GM10248 (cell line): ENCODE measurements at regions not wholly inside any gene's neighbourhood (a gene's known extent, or its start where the extent isn't known, plus 50 kb on each side); places are given as distances from the start of the nearest gene placed in this dataset.
"Not testable (repeated sequence)": the region's sequence is repeated elsewhere in the genome, so short reads cannot be mapped to it uniquely, and the experiment has no call there.

Experiments
- CTCF ChIA-PET: fragments of 300-600 bp; sonication (Branson Sonifier 250); formaldehyde crosslinking; extraction: SDS; loops from one replicate; lab custom pipeline; 2021; ENCODE audit warnings: antibody characterized with exemption; lab: Yijun Ruan, JAX
- POLR2A ChIA-PET: fragments of 350-650 bp; sonication (Branson Sonifier 250); formaldehyde crosslinking; extraction: SDS; loops from one replicate; lab custom pipeline; 2020; ENCODE audit warnings: antibody characterized with exemption; lab: Yijun Ruan, JAX
- DNase-seq: peaks from one replicate; pipeline ENCODE4 v3.0.0; 2012; ENCODE audit errors: extremely low spot score
- TF ChIP-seq, protein P1 (sequence below): IDR thresholded peaks from 2 replicates; pipeline ENCODE4 v1.5.1; 2012; ENCODE audit warnings: mild to moderate bottlenecking, low read depth; ENCODE audit errors: extremely low read depth, missing control alignments, control extremely low read depth

DNA sequence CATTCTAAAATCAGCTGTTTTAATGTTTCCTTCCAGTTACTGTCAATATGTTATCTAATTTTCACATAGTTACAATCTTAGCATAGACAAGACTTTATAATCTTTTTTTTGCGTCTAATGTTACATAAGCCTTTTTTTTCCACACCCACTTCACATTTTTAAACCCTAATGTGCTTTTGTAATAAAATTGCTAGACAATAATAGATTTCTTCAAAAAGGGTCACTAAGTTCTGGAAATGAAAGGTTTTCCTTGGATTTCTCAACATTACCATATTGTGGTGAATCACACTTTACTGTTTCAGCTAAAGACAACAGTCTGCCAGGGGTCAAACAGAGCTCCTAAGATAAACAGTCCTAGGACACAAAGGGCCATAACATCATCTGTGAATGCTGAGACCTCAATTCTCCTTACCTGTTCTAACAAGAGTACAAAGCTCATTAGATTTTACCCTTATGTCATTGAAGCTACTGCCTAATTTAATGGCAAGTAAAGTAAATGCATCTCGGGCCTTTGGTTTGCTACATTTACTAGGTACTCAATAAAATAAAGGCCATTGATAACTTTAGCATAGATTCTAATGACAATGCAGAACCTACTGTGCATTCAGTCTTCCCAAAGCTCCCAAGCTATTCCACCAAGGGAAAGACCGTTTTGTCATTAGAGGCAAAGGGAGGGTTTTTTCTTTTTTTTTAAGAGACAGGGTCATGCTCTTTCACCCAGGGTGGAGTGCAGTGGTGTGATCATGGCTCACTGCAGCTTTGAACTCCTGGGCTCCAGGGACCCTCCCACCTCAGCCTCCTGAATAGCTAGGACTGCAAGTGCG lies 111.2 kb upstream of the SLC38A2 start:
- CTCF ChIA-PET, result interaction anchor here (1.1 to 1.6 kb wide), 4 partner anchors 9 to 15 kb away, joined by 3 to 9 read pairs (median 3); no protein-coding TSS in a partner anchor
- POLR2A ChIA-PET, result no interaction called here

DNA sequence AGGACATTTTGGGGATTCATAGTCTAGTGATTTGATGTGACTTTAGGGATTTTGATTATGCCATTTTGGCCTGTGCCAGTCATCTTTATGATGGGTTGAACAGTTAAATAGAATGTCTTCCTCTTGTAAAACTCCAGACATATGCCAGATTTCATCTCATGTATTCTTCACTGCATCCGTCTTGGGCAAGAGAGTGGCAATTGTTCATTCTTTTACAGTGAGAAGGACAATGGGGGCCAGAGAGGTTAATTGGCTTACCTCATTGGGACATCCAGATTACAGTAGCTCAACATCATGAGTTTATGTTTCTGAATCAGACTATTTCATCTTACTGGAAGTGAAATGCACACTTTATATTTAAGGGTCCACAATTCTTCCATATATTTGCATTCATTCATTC lies 108.2 kb upstream of the SLC38A2 start:
- POLR2A ChIA-PET, result no interaction called here
- DNase-seq, result no peak
- CTCF ChIA-PET, result interaction anchor here (1.1 to 1.4 kb wide), 3 partner anchors 16 to 409 kb away, joined by 3 to 4 read pairs (median 3); no protein-coding TSS in a partner anchor
- TF ChIP-seq, protein P1, sequence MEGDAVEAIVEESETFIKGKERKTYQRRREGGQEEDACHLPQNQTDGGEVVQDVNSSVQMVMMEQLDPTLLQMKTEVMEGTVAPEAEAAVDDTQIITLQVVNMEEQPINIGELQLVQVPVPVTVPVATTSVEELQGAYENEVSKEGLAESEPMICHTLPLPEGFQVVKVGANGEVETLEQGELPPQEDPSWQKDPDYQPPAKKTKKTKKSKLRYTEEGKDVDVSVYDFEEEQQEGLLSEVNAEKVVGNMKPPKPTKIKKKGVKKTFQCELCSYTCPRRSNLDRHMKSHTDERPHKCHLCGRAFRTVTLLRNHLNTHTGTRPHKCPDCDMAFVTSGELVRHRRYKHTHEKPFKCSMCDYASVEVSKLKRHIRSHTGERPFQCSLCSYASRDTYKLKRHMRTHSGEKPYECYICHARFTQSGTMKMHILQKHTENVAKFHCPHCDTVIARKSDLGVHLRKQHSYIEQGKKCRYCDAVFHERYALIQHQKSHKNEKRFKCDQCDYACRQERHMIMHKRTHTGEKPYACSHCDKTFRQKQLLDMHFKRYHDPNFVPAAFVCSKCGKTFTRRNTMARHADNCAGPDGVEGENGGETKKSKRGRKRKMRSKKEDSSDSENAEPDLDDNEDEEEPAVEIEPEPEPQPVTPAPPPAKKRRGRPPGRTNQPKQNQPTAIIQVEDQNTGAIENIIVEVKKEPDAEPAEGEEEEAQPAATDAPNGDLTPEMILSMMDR, result no peak

More for the DNA sequence above, 111.2 kb upstream of the SLC38A2 start:
- no peak for DNase-seq
- TF ChIP-seq, protein P1, result no peak

DNA sequence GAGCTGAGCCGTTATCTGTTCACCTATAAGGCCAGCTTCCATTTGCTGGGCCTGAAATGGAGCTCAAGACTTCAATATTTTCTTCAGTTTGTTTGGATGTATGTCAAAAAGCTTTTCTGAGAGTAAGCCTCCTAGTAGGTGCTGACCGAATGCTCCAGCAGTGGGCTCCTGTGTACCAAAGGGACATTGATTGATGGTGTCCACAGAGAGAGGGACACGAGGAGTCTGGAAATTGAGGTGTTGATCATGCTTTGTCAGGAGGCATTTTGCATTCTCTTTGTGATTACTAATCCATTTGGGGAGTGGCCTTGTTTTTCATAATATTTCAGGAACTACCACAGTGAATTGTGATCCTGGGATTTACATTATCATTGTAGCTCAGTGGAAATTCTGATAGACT lies 107.7 kb upstream of the SLC38A2 start:
- no peak for DNase-seq
- TF ChIP-seq, protein P1, result no peak
- POLR2A ChIA-PET, result no interaction called here
- CTCF ChIA-PET, result interaction anchor here (1.1 to 1.4 kb wide), 3 partner anchors 16 to 408 kb away, joined by 3 to 4 read pairs (median 3); no protein-coding TSS in a partner anchor

DNA sequence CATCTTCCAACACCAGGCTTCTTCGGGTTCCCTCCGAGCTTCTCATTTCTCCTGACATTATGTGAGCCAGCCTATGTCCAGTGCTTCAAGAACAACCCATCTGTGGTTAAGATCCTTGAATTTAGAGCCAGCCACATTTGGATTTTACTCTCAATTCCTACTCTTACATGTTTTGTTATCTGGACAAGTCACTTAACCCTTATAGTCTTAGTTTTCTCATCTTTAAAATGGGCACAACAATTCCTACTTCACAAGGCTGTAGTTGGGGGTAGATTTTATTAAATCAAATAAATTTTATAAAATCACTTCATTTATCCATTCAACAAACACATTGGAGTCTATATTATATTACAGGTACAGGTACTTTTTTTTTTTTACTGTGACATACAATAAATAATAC lies 105.5 kb upstream of the SLC38A2 start:
- TF ChIP-seq, protein P1, result no peak
- ChIA-PET CTCF (interaction anchor here (1.5 kb wide), 1 partner anchor 14 kb away, joined by 4 read pairs; no protein-coding TSS in a partner anchor), POLR2A (interaction anchor here (0.7 kb wide), 1 partner anchor 263 kb away, joined by 3 read pairs; no protein-coding TSS in a partner anchor)
- DNase-seq, result no peak

DNA sequence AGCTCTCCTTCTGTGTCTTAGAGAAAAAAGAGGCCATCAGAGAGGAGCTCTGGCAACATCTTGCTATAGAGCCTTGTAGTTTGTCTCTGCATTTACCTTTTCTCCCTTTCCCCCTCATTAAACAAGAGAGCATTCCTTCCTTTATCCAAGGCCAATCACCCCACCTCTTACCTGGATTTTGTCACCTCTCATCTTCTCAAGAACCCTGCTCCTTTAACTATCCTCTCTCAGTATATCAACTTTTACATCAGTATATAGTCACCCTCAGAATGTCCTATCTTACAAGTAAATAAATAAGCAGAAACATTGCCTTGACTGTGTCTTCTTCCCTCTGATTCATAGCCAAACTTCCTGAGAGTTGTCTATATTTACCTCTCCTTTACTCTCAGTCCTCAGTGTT lies 105.0 kb upstream of the SLC38A2 start:
- DNase-seq, result no peak
- TF ChIP-seq, protein P1, result no peak
- ChIA-PET CTCF (interaction anchor here (1.5 kb wide), 1 partner anchor 15 kb away, joined by 4 read pairs; no protein-coding TSS in a partner anchor), POLR2A (no interaction called here)

DNA sequence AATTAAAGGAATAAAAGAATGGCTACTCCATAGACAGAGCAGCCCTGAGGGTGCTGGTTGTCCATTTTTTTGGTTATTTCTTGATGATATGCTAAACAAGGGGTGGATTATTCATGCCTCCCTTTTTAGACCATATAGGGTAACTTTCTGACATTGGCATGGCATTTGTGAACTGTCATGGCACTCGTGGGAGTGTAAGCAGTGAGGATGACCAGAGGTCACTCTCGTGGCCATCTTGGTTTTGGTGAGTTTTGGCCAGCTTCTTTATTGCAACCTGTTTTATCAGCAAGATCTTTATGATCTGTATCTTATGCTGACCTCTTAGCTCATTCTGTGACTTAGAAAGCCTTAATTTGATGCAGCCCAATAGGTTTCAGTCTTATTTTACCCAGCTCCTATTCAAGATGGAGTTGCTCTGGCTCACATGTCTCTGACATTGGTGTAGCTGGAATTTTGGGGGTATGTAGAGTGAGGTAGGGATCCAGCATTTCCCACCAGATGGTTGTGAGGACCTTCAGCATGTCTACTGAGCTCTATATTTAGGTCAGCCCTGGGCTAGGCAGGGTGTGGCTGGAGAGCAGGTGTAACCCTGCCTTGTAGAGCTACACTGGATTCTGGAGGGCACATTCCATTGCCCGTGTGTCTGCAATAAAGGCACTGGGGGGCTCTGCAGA lies 103.5 kb upstream of the SLC38A2 start:
- ChIA-PET POLR2A (no interaction called here), CTCF (interaction anchor here (0.9 to 1.8 kb wide), 4 partner anchors 16 to 488 kb away, joined by 3 to 5 read pairs (median 4); no protein-coding TSS in a partner anchor)
- TF ChIP-seq, protein P1, result no peak
- no peak for DNase-seq

DNA sequence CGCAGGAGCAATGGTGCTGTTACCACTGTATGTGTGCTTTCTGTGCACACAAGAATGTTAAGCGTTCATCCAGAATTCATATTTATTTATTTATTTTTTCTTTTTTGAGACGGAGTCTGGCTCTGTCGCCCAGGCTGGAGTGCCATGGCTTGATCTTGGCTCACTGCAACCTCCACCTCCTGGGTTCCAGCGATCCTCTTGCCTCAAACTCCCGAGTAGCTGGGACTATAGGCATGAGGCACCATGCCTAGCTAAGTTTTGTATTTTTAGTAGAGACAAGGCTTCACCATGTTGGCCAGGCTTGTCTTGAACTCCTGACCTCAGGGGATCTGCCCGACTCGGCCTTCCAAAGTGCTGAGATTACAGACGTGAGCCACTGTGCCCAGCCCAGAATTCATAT lies 101.8 kb upstream of the SLC38A2 start:
- CTCF ChIA-PET, result interaction anchor here (0.9 kb wide), 2 partner anchors 19 to 96 kb away, joined by 3 to 4 read pairs; no protein-coding TSS in a partner anchor
- DNase-seq, POLR2A ChIA-PET: not testable (repeated sequence)
